ENCODE measurements at regions not wholly inside any gene's neighbourhood (a gene's known extent, or its start where the extent isn't known, plus 50 kb on each side); places are given as distances from the start of the nearest gene placed in this dataset.

DNA sequence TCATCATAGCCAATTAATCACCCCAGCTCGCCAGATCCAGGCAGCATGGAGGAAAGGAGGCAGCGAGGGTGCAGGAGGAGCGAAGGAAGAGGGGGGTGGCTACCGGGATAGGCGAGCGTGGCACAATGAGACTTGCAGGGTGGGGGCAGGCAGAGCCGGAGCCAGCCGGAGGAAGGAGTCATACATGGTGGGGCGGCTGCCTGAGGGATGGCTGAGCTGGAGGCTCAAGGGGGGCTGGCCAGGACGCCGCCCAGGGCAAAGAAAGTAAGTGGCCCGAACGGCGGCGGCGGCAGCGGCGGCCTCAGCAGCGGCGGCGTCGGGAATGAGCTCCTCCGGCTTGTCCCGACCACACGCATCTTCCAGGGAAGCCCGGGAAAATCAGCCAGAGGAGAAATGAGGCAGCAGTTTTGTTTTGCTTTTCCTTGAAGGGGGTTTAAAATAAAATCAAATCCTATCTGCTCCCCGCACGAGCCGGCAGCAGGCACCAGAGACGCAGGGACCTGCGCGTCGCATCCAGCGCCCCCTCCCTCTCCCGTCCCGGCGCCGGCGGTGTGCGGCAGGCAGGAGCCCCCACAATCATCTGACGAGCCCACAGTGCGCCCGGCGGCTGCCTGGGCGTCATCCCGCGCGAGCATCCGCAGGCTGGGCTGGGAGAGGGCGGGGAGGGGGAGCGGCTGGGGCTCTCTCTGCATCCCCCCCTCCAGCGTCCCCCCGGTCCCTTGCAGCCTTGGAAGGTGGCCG is 263.6 kb downstream of the CTTN start:
- peak overlapping the region; percentile 43; the same call in 1 of the 2 replicates for H2AFZ ChIP-seq
- no peaks in the 10 kb centered on the region for H3K27me3 ChIP-seq (ENCODE audit: insufficient read depth)
- peaks cover 3% of the 10 kb centered on the region for H4K20me1 ChIP-seq (replicated peaks; ENCODE audit: insufficient read depth)
- peak overlapping the region; percentile 63 for H3K4me3 ChIP-seq
- TF ChIP-seq EZH2phosphoT487 (IDR thresholded peaks at IDR 0.05; ENCODE audit: unreplicated experiment): no peak
- TF ChIP-seq, protein P1, sequence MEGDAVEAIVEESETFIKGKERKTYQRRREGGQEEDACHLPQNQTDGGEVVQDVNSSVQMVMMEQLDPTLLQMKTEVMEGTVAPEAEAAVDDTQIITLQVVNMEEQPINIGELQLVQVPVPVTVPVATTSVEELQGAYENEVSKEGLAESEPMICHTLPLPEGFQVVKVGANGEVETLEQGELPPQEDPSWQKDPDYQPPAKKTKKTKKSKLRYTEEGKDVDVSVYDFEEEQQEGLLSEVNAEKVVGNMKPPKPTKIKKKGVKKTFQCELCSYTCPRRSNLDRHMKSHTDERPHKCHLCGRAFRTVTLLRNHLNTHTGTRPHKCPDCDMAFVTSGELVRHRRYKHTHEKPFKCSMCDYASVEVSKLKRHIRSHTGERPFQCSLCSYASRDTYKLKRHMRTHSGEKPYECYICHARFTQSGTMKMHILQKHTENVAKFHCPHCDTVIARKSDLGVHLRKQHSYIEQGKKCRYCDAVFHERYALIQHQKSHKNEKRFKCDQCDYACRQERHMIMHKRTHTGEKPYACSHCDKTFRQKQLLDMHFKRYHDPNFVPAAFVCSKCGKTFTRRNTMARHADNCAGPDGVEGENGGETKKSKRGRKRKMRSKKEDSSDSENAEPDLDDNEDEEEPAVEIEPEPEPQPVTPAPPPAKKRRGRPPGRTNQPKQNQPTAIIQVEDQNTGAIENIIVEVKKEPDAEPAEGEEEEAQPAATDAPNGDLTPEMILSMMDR (conservative IDR thresholded peaks at IDR 0.05; ENCODE audit: low read depth in 2 of 2): no peak
- TF ChIP-seq, protein P2, sequence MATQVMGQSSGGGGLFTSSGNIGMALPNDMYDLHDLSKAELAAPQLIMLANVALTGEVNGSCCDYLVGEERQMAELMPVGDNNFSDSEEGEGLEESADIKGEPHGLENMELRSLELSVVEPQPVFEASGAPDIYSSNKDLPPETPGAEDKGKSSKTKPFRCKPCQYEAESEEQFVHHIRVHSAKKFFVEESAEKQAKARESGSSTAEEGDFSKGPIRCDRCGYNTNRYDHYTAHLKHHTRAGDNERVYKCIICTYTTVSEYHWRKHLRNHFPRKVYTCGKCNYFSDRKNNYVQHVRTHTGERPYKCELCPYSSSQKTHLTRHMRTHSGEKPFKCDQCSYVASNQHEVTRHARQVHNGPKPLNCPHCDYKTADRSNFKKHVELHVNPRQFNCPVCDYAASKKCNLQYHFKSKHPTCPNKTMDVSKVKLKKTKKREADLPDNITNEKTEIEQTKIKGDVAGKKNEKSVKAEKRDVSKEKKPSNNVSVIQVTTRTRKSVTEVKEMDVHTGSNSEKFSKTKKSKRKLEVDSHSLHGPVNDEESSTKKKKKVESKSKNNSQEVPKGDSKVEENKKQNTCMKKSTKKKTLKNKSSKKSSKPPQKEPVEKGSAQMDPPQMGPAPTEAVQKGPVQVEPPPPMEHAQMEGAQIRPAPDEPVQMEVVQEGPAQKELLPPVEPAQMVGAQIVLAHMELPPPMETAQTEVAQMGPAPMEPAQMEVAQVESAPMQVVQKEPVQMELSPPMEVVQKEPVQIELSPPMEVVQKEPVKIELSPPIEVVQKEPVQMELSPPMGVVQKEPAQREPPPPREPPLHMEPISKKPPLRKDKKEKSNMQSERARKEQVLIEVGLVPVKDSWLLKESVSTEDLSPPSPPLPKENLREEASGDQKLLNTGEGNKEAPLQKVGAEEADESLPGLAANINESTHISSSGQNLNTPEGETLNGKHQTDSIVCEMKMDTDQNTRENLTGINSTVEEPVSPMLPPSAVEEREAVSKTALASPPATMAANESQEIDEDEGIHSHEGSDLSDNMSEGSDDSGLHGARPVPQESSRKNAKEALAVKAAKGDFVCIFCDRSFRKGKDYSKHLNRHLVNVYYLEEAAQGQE (IDR thresholded peaks at IDR 0.05; ENCODE audit: unreplicated experiment): no peak
- TF ChIP-seq CREB1 (CRISPR knock-in tag; IDR thresholded peaks at IDR 0.05; ENCODE audit: low read depth): peak; percentile 92
- peak; percentile 24; the same call in 1 of the 2 replicates for TF ChIP-seq POLR2AphosphoS5 (IDR thresholded peaks at IDR 0.05; ENCODE audit: low read depth)
- Mint-ChIP-seq H3K27me3 (ENCODE audit: insufficient read depth, low read depth, poor library complexity) (peaks cover 34% of the 10 kb centered on the region), H3K9me3 (no peaks in the 10 kb centered on the region), H3K36me3 (ENCODE audit: low read depth) (peaks cover 20% of the 10 kb centered on the region), H3K4me3 (peak overlapping the region; percentile 84), H3K27ac (peak overlapping the region; percentile 79), H3K4me1 (peaks cover 47% of the 10 kb centered on the region)
- peak; percentile 80 for ATAC-seq
- no peaks in the 10 kb centered on the region for H3K9me2 ChIP-seq (ENCODE audit: insufficient read depth)
- DNase-seq (ENCODE audit: low spot score): peak; percentile 85
- H3K79me2 ChIP-seq (replicated peaks; ENCODE audit: insufficient read depth): peaks cover 37% of the 10 kb centered on the region
- peak overlapping the region; percentile 84 for H3K4me2 ChIP-seq
- H3K4me1 ChIP-seq (ENCODE audit: insufficient read depth): peaks cover 24% of the 10 kb centered on the region
- no peaks in the 10 kb centered on the region for H3K36me3 ChIP-seq (ENCODE audit: insufficient read depth)
- peak overlapping the region; percentile 76; the same call in 1 of the 2 replicates for H3K27ac ChIP-seq (ENCODE audit: low read depth)
- H3F3A ChIP-seq (replicated peaks; ENCODE audit: low read depth): no peaks in the 10 kb centered on the region

DNA sequence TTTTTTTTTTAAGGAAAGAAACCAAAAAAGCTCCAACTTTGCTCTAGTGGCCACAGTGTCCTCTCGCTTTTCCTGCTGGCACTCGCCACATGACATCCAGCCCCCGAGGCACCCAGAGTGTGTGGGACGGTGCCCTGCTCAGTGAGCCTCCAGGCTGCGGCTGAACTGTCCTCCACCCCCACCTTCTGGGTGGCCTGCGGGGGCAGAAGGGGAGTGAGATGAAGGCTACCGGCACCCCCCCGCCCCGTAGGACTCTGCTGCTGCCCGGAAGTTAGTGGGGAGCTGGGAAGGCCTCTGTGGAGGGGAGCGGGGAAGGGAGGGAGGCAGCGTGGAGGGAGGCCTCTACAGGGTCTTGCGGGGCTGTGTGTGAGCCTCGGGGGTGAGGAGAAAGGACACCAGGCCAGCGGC is 264.4 kb downstream of the CTTN start:
- no peaks in the 10 kb centered on the region for H3F3A ChIP-seq (replicated peaks; ENCODE audit: low read depth)
- ATAC-seq (peak; percentile 55), DNase-seq (ENCODE audit: low spot score) (peak; percentile 41)
- peaks cover 34% of the 10 kb centered on the region for H3K27me3 Mint-ChIP-seq (ENCODE audit: insufficient read depth, low read depth, poor library complexity)
- no peaks in the 10 kb centered on the region for H3K36me3 ChIP-seq (ENCODE audit: insufficient read depth)
- peak overlapping the region; percentile 40; the same call in 1 of the 2 replicates for H3K27ac Mint-ChIP-seq
- peak overlapping the region; percentile 63 for H3K4me3 ChIP-seq
- no peaks in the 10 kb centered on the region for H3K9me2 ChIP-seq (ENCODE audit: insufficient read depth)
- no peaks in the 10 kb centered on the region for H3K9me3 Mint-ChIP-seq
- peaks cover 18% of the 10 kb centered on the region for H3K4me1 ChIP-seq (ENCODE audit: insufficient read depth)
- H3K4me3 Mint-ChIP-seq: peak overlapping the region; percentile 64
- peaks cover 20% of the 10 kb centered on the region for H3K36me3 Mint-ChIP-seq (ENCODE audit: low read depth)
- H3K4me1 Mint-ChIP-seq: peaks cover 39% of the 10 kb centered on the region
- H3K79me2 ChIP-seq (replicated peaks; ENCODE audit: insufficient read depth): peaks cover 29% of the 10 kb centered on the region
- H3K4me2 ChIP-seq: peak overlapping the region; percentile 84
- H3K27me3 ChIP-seq (ENCODE audit: insufficient read depth): no peaks in the 10 kb centered on the region
- no peak overlapping the region for H2AFZ ChIP-seq
- no peaks in the 10 kb centered on the region; the same call in 1 of the 2 replicates for H4K20me1 ChIP-seq (replicated peaks; ENCODE audit: insufficient read depth)
- H3K27ac ChIP-seq (ENCODE audit: low read depth): peak overlapping the region; percentile 76; the same call in 1 of the 2 replicates
- TF ChIP-seq, protein P3, sequence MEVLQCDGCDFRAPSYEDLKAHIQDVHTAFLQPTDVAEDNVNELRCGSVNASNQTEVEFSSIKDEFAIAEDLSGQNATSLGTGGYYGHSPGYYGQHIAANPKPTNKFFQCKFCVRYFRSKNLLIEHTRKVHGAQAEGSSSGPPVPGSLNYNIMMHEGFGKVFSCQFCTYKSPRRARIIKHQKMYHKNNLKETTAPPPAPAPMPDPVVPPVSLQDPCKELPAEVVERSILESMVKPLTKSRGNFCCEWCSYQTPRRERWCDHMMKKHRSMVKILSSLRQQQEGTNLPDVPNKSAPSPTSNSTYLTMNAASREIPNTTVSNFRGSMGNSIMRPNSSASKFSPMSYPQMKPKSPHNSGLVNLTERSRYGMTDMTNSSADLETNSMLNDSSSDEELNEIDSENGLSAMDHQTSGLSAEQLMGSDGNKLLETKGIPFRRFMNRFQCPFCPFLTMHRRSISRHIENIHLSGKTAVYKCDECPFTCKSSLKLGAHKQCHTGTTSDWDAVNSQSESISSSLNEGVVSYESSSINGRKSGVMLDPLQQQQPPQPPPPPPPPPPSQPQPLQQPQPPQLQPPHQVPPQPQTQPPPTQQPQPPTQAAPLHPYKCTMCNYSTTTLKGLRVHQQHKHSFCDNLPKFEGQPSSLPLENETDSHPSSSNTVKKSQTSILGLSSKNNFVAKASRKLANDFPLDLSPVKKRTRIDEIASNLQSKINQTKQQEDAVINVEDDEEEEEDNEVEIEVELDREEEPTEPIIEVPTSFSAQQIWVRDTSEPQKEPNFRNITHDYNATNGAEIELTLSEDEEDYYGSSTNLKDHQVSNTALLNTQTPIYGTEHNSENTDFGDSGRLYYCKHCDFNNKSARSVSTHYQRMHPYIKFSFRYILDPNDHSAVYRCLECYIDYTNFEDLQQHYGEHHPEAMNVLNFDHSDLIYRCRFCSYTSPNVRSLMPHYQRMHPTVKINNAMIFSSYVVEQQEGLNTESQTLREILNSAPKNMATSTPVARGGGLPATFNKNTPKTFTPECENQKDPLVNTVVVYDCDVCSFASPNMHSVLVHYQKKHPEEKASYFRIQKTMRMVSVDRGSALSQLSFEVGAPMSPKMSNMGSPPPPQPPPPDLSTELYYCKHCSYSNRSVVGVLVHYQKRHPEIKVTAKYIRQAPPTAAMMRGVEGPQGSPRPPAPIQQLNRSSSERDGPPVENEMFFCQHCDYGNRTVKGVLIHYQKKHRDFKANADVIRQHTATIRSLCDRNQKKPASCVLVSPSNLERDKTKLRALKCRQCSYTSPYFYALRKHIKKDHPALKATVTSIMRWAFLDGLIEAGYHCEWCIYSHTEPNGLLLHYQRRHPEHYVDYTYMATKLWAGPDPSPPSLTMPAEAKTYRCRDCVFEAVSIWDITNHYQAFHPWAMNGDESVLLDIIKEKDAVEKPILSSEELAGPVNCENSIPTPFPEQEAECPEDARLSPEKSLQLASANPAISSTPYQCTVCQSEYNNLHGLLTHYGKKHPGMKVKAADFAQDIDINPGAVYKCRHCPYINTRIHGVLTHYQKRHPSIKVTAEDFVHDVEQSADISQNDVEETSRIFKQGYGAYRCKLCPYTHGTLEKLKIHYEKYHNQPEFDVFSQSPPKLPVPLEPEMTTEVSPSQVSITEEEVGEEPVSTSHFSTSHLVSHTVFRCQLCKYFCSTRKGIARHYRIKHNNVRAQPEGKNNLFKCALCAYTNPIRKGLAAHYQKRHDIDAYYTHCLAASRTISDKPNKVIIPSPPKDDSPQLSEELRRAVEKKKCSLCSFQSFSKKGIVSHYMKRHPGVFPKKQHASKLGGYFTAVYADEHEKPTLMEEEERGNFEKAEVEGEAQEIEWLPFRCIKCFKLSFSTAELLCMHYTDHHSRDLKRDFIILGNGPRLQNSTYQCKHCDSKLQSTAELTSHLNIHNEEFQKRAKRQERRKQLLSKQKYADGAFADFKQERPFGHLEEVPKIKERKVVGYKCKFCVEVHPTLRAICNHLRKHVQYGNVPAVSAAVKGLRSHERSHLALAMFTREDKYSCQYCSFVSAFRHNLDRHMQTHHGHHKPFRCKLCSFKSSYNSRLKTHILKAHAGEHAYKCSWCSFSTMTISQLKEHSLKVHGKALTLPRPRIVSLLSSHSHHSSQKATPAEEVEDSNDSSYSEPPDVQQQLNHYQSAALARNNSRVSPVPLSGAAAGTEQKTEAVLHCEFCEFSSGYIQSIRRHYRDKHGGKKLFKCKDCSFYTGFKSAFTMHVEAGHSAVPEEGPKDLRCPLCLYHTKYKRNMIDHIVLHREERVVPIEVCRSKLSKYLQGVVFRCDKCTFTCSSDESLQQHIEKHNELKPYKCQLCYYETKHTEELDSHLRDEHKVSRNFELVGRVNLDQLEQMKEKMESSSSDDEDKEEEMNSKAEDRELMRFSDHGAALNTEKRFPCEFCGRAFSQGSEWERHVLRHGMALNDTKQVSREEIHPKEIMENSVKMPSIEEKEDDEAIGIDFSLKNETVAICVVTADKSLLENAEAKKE (CRISPR knock-in tag; IDR thresholded peaks at IDR 0.05): no peak
- no peak for TF ChIP-seq ZNF331 (CRISPR knock-in tag; IDR thresholded peaks at IDR 0.05; ENCODE audit: low read depth)
- TF ChIP-seq JUNB (IDR thresholded peaks at IDR 0.05; ENCODE audit: unreplicated experiment): no peak
- no peak for TF ChIP-seq CREB1 (CRISPR knock-in tag; IDR thresholded peaks at IDR 0.05; ENCODE audit: low read depth)

All from GM23338 (cell line).